ENCODE measurements at regions not wholly inside any gene's neighbourhood (a gene's known extent, or its start where the extent isn't known, plus 50 kb on each side); places are given as distances from the start of the nearest gene placed in this dataset.

DNA sequence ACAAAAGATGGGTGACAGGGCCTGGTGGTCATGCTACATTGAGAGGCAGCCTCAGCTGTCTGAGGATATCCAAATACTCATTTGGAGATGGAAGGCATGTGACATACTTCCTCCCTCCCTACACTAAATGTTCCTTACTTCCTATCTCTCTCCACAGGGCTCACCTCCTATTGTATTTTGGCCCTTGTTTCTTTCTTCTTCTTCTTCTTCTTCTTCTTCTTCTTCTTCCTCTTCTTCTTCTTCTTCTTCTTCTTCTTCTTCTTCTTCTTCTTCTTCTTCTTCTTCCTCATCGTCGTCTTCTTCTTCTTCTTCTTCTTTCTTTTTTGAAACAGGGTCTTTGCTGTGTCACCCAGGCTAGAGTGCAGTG, 71.8 kb upstream of the POMP start:
- WGBS, 3 donors, result 75 to 94% methylated on average over 2 of the region's 2 CpGs; no CpG with 5 or more reads in 1 of the 3 donors
- FAIRE-seq (no peak), DNase-seq (no peak)
- H3K27ac ChIP-seq (ENCODE audit: low read depth in 1 of 3, low read length in 2 of 3), result no peak overlapping the region
- no peaks in the 10 kb centered on the region for H3K9me3 ChIP-seq (ENCODE audit: control insufficient read depth in 2 of 2, insufficient read depth in 1 of 2, low read depth in 1 of 2, low read length in 1 of 2)
- no peaks in the 10 kb centered on the region for H3K36me3 ChIP-seq (ENCODE audit: control insufficient read depth in 3 of 3, insufficient read depth in 2 of 3, low read depth in 1 of 3, low read length in 3 of 3)
- H3K27me3 ChIP-seq (ENCODE audit: control insufficient read depth in 3 of 3, insufficient read depth in 3 of 3, low read length in 3 of 3), result no peaks in the 10 kb centered on the region
- no peak overlapping the region for H3K4me3 ChIP-seq (ENCODE audit: low read depth in 1 of 3, low read length in 3 of 3)
- H3K4me1 ChIP-seq (ENCODE audit: control insufficient read depth in 3 of 3, insufficient read depth in 2 of 3, low read depth in 1 of 3, low read length in 2 of 3), result peaks cover 0 to 8% (median 0%) of the 10 kb centered on the region in 3 donors

- Histone ChIP-seq H3K9me3 (ENCODE audit: control insufficient read depth in 2 of 2, insufficient read depth in 1 of 2, low read depth in 1 of 2, low read length in 1 of 2) (no peaks in the 10 kb centered on the region), H3K36me3 (ENCODE audit: control insufficient read depth in 3 of 3, insufficient read depth in 2 of 3, low read depth in 1 of 3, low read length in 3 of 3) (no peaks in the 10 kb centered on the region), H3K4me3 (ENCODE audit: low read depth in 1 of 3, low read length in 3 of 3) (no peak overlapping the region), H3K27me3 (ENCODE audit: control insufficient read depth in 3 of 3, insufficient read depth in 3 of 3, low read length in 3 of 3) (no peaks in the 10 kb centered on the region), H3K27ac (ENCODE audit: low read depth in 1 of 3, low read length in 2 of 3) (no peak overlapping the region), H3K4me1 (ENCODE audit: control insufficient read depth in 3 of 3, insufficient read depth in 2 of 3, low read depth in 1 of 3, low read length in 2 of 3) (peaks cover 0 to 11% (median 0%) of the 10 kb centered on the region in 3 donors)
- WGBS, 3 donors, result 72 to 87% (median 81%) methylated on average over 6 of the region's 6 CpGs
- FAIRE-seq, result no peak
- DNase-seq, result no peak
Measured at GRCh38 chr13:28586439-28587173, 72.3 kb upstream of the POMP start.

DNA sequence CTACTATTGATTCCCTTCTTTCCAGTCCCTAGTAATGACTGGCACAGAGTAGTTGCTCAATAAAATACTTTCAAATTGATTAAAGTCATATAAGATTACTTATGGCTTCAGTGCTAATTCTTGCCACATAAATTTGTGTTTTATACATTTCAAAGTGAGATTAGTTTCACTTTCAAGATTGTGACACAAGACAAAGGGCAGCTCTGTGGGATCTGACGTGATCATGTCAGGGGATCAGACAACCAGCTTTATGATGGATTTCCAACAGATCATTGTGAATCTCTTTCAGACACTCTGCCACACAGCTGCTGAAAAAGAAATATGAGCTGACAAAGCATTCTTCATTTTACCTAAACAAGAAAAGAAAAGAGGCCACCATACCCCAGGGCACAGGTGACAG, 73.4 kb upstream of the POMP start:
- no peaks in the 10 kb centered on the region for H3K36me3 ChIP-seq (ENCODE audit: control insufficient read depth in 3 of 3, insufficient read depth in 2 of 3, low read depth in 1 of 3, low read length in 3 of 3)
- H3K4me1 ChIP-seq (ENCODE audit: control insufficient read depth in 3 of 3, insufficient read depth in 2 of 3, low read depth in 1 of 3, low read length in 2 of 3), result peaks cover 0 to 11% (median 0%) of the 10 kb centered on the region in 3 donors
- no peak overlapping the region for H3K27ac ChIP-seq (ENCODE audit: low read depth in 1 of 3, low read length in 2 of 3)
- H3K27me3 ChIP-seq (ENCODE audit: control insufficient read depth in 3 of 3, insufficient read depth in 3 of 3, low read length in 3 of 3), result no peaks in the 10 kb centered on the region
- FAIRE-seq (no peak), DNase-seq (peak; percentile 22 to 48)
- 24 to 42% (median 32%) methylated on average over 1 of the region's 1 CpG for WGBS, 3 donors
- no peak overlapping the region for H3K4me3 ChIP-seq (ENCODE audit: low read depth in 1 of 3, low read length in 3 of 3)
- no peaks in the 10 kb centered on the region for H3K9me3 ChIP-seq (ENCODE audit: control insufficient read depth in 2 of 2, insufficient read depth in 1 of 2, low read depth in 1 of 2, low read length in 1 of 2)

- 82 to 93% (median 85%) methylated on average over 4 of the region's 4 CpGs for WGBS, 3 donors
- H3K27ac ChIP-seq (ENCODE audit: low read depth in 1 of 3, low read length in 2 of 3), result no peak overlapping the region
- FAIRE-seq (no peak), DNase-seq (no peak)
- H3K36me3 ChIP-seq (ENCODE audit: control insufficient read depth in 3 of 3, insufficient read depth in 2 of 3, low read depth in 1 of 3, low read length in 3 of 3), result no peaks in the 10 kb centered on the region
- no peak overlapping the region for H3K4me3 ChIP-seq (ENCODE audit: low read depth in 1 of 3, low read length in 3 of 3)
- peaks cover 0 to 13% (median 0%) of the 10 kb centered on the region in 3 donors for H3K4me1 ChIP-seq (ENCODE audit: control insufficient read depth in 3 of 3, insufficient read depth in 2 of 3, low read depth in 1 of 3, low read length in 2 of 3)
- no peaks in the 10 kb centered on the region for H3K27me3 ChIP-seq (ENCODE audit: control insufficient read depth in 3 of 3, insufficient read depth in 3 of 3, low read length in 3 of 3)
- no peaks in the 10 kb centered on the region for H3K9me3 ChIP-seq (ENCODE audit: control insufficient read depth in 2 of 2, insufficient read depth in 1 of 2, low read depth in 1 of 2, low read length in 1 of 2)
Measured at GRCh38 chr13:28584873-28585381, 74.0 kb upstream of the POMP start.

DNA sequence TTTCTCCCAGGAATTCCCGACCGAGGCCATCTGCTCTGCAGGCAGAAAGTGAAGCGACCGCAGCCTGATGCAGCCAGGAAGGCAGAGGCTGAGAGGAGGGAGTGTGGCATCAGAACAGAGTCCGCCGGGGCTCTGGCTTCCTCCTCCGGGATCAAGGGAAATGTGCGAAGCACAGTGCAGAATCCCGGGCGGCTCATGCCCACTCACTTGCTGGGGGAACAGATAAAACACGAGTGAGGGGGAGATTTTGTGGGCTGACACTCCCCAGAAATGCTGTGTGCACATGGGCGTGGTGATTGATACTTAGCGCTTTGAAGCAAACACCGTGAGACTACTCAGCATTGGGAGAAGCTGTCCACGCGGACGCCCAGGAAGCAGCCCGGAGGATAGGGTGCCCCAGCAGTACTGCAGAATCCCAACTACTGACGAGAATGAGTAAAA, 75.3 kb upstream of the POMP start:
- peak; percentile 23 to 32 for DNase-seq
- Histone ChIP-seq H3K36me3 (ENCODE audit: control insufficient read depth in 3 of 3, insufficient read depth in 2 of 3, low read depth in 1 of 3, low read length in 3 of 3) (no peaks in the 10 kb centered on the region), H3K27me3 (ENCODE audit: control insufficient read depth in 3 of 3, insufficient read depth in 3 of 3, low read length in 3 of 3) (no peaks in the 10 kb centered on the region), H3K27ac (ENCODE audit: low read depth in 1 of 3, low read length in 2 of 3) (no peak overlapping the region), H3K4me1 (ENCODE audit: control insufficient read depth in 3 of 3, insufficient read depth in 2 of 3, low read depth in 1 of 3, low read length in 2 of 3) (peaks cover 0 to 18% (median 0%) of the 10 kb centered on the region in 3 donors), H3K4me3 (ENCODE audit: low read depth in 1 of 3, low read length in 3 of 3) (no peak overlapping the region), H3K9me3 (ENCODE audit: control insufficient read depth in 2 of 2, insufficient read depth in 1 of 2, low read depth in 1 of 2, low read length in 1 of 2) (no peaks in the 10 kb centered on the region)
- no peak for FAIRE-seq
- WGBS, 3 donors, result 14 to 41% (median 36%) methylated on average over 19 of the region's 19 CpGs

DNA sequence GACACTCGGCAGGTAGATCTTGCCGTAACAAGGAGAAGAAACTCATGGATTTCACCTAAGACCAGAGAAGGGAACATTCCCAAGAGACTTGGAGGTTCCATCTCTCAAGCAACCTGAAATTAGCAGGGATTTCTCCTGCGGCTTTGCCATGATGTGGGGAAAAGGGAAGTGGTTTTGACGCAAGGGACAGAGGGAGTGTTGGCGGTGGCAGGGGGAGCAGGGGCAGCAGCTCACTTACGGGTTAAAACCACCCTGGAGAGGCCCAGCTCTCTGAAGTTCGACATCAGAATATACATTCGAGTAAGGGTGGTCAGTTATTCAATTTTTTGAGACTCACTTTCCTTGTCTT, 76.1 kb upstream of the POMP start:
- 61 to 87% (median 72%) methylated on average over 8 of the region's 8 CpGs for WGBS, 3 donors
- H3K36me3 ChIP-seq (ENCODE audit: control insufficient read depth in 3 of 3, insufficient read depth in 2 of 3, low read depth in 1 of 3, low read length in 3 of 3), result no peaks in the 10 kb centered on the region
- no peaks in the 10 kb centered on the region for H3K27me3 ChIP-seq (ENCODE audit: control insufficient read depth in 3 of 3, insufficient read depth in 3 of 3, low read length in 3 of 3)
- no peaks in the 10 kb centered on the region for H3K9me3 ChIP-seq (ENCODE audit: control insufficient read depth in 2 of 2, insufficient read depth in 1 of 2, low read depth in 1 of 2, low read length in 1 of 2)
- H3K27ac ChIP-seq (ENCODE audit: low read depth in 1 of 3, low read length in 2 of 3), result no peak overlapping the region
- DNase-seq, result no peak
- peaks cover 0 to 18% (median 0%) of the 10 kb centered on the region in 3 donors for H3K4me1 ChIP-seq (ENCODE audit: control insufficient read depth in 3 of 3, insufficient read depth in 2 of 3, low read depth in 1 of 3, low read length in 2 of 3)
- no peak for FAIRE-seq
- no peak overlapping the region for H3K4me3 ChIP-seq (ENCODE audit: low read depth in 1 of 3, low read length in 3 of 3)

- Histone ChIP-seq H3K27ac (ENCODE audit: low read depth in 1 of 3, low read length in 2 of 3) (no peak overlapping the region), H3K4me1 (ENCODE audit: control insufficient read depth in 3 of 3, insufficient read depth in 2 of 3, low read depth in 1 of 3, low read length in 2 of 3) (peaks cover 0 to 18% (median 0%) of the 10 kb centered on the region in 3 donors), H3K36me3 (ENCODE audit: control insufficient read depth in 3 of 3, insufficient read depth in 2 of 3, low read depth in 1 of 3, low read length in 3 of 3) (no peaks in the 10 kb centered on the region), H3K4me3 (ENCODE audit: low read depth in 1 of 3, low read length in 3 of 3) (no peak overlapping the region), H3K27me3 (ENCODE audit: control insufficient read depth in 3 of 3, insufficient read depth in 3 of 3, low read length in 3 of 3) (no peaks in the 10 kb centered on the region), H3K9me3 (ENCODE audit: control insufficient read depth in 2 of 2, insufficient read depth in 1 of 2, low read depth in 1 of 2, low read length in 1 of 2) (no peaks in the 10 kb centered on the region)
- DNase-seq (peak in 1 of 2 donors; percentile 66), FAIRE-seq (no peak)
- 44 to 60% (median 59%) methylated on average over 9 of the region's 9 CpGs for WGBS, 3 donors
Measured at GRCh38 chr13:28582225-28582891, 76.6 kb upstream of the POMP start.

GRCh38 chr13:28581451-28581850, 77.5 kb upstream of the POMP start:
- Histone ChIP-seq H3K4me1 (ENCODE audit: control insufficient read depth in 3 of 3, insufficient read depth in 2 of 3, low read depth in 1 of 3, low read length in 2 of 3) (peaks cover 0 to 19% (median 0%) of the 10 kb centered on the region in 3 donors), H3K27ac (ENCODE audit: low read depth in 1 of 3, low read length in 2 of 3) (no peak overlapping the region), H3K36me3 (ENCODE audit: control insufficient read depth in 3 of 3, insufficient read depth in 2 of 3, low read depth in 1 of 3, low read length in 3 of 3) (no peaks in the 10 kb centered on the region), H3K4me3 (ENCODE audit: low read depth in 1 of 3, low read length in 3 of 3) (no peak overlapping the region), H3K27me3 (ENCODE audit: control insufficient read depth in 3 of 3, insufficient read depth in 3 of 3, low read length in 3 of 3) (no peaks in the 10 kb centered on the region), H3K9me3 (ENCODE audit: control insufficient read depth in 2 of 2, insufficient read depth in 1 of 2, low read depth in 1 of 2, low read length in 1 of 2) (no peaks in the 10 kb centered on the region)
- FAIRE-seq (no peak), DNase-seq (no peak)
- WGBS, 3 donors, result 85 to 94% (median 87%) methylated on average over 2 of the region's 2 CpGs

Measured in small intestine (tissue), 7 donors.